ENCODE measurements at regions not wholly inside any gene's neighbourhood (a gene's known extent, or its start where the extent isn't known, plus 50 kb on each side); places are given as distances from the start of the nearest gene placed in this dataset.

GRCh38 chr7:123360631-123361030, 160.9 kb upstream of the SLC13A1 start:
- no peak overlapping the region for H3K4me2 ChIP-seq (ENCODE audit: low read depth, low read length)
- H3K36me3 ChIP-seq (replicated peaks; ENCODE audit: insufficient read depth, low read length), result no peaks in the 10 kb centered on the region
- H3K27me3 ChIP-seq (replicated peaks; ENCODE audit: insufficient read depth, low read length), result no peaks in the 10 kb centered on the region
- H3K9me2 ChIP-seq (replicated peaks; ENCODE audit: insufficient read depth, low read length), result no peaks in the 10 kb centered on the region
- no peak for TF ChIP-seq EZH2phosphoT487 (IDR thresholded peaks at IDR 0.05; ENCODE audit: low read length)
- TF ChIP-seq EZH2 (optimal IDR thresholded peaks at IDR 0.05; ENCODE audit: low read depth, low read length), result no peak
- TF ChIP-seq, protein P1, sequence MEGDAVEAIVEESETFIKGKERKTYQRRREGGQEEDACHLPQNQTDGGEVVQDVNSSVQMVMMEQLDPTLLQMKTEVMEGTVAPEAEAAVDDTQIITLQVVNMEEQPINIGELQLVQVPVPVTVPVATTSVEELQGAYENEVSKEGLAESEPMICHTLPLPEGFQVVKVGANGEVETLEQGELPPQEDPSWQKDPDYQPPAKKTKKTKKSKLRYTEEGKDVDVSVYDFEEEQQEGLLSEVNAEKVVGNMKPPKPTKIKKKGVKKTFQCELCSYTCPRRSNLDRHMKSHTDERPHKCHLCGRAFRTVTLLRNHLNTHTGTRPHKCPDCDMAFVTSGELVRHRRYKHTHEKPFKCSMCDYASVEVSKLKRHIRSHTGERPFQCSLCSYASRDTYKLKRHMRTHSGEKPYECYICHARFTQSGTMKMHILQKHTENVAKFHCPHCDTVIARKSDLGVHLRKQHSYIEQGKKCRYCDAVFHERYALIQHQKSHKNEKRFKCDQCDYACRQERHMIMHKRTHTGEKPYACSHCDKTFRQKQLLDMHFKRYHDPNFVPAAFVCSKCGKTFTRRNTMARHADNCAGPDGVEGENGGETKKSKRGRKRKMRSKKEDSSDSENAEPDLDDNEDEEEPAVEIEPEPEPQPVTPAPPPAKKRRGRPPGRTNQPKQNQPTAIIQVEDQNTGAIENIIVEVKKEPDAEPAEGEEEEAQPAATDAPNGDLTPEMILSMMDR (IDR thresholded peaks at IDR 0.05; ENCODE audit: low read length), result no peak
- H3K27ac ChIP-seq (ENCODE audit: low read length), result no peak overlapping the region
- H3F3A ChIP-seq (ENCODE audit: insufficient read depth, low read length), result no peaks in the 10 kb centered on the region
- H3K4me3 ChIP-seq (ENCODE audit: low read length), result no peak overlapping the region
- no peaks in the 10 kb centered on the region for H3K79me2 ChIP-seq (ENCODE audit: low read length)
- H3K9me3 ChIP-seq (replicated peaks; ENCODE audit: insufficient read depth, low read length), result no peaks in the 10 kb centered on the region
- no peaks in the 10 kb centered on the region for H3K4me1 ChIP-seq (ENCODE audit: low read length)
- DNase-seq, result no peak
- H4K20me1 ChIP-seq (ENCODE audit: insufficient read depth, low read length), result no peaks in the 10 kb centered on the region
- H2AFZ ChIP-seq (ENCODE audit: low read length), result no peak overlapping the region
- no peak overlapping the region for H3K9ac ChIP-seq (ENCODE audit: low read length)

GRCh38 chr7:123355576-123356190, 155.9 kb upstream of the SLC13A1 start:
- H3K4me2 ChIP-seq (ENCODE audit: low read depth, low read length), result no peak overlapping the region
- DNase-seq, result no peak
- H4K20me1 ChIP-seq (ENCODE audit: insufficient read depth, low read length), result no peaks in the 10 kb centered on the region

GRCh38 chr7:123352973-123353372, 153.2 kb upstream of the SLC13A1 start:
- no peak overlapping the region for H3K27ac ChIP-seq (ENCODE audit: low read length)
- no peaks in the 10 kb centered on the region for H4K20me1 ChIP-seq (ENCODE audit: insufficient read depth, low read length)
- H3K27me3 ChIP-seq (replicated peaks; ENCODE audit: insufficient read depth, low read length), result no peaks in the 10 kb centered on the region

More at GRCh38 chr7:123355576-123356190, 155.9 kb upstream of the SLC13A1 start:
- no peaks in the 10 kb centered on the region for H3F3A ChIP-seq (ENCODE audit: insufficient read depth, low read length)
- no peak overlapping the region for H3K9ac ChIP-seq (ENCODE audit: low read length)
- H3K4me1 ChIP-seq (ENCODE audit: low read length), result no peaks in the 10 kb centered on the region
- H3K36me3 ChIP-seq (replicated peaks; ENCODE audit: insufficient read depth, low read length), result no peaks in the 10 kb centered on the region
- no peak overlapping the region for H2AFZ ChIP-seq (ENCODE audit: low read length)
- H3K9me2 ChIP-seq (replicated peaks; ENCODE audit: insufficient read depth, low read length), result no peaks in the 10 kb centered on the region
- no peak overlapping the region for H3K4me3 ChIP-seq (ENCODE audit: low read length)
- TF ChIP-seq, protein P1 (IDR thresholded peaks at IDR 0.05; ENCODE audit: low read length), result no peak
- no peak for TF ChIP-seq EZH2 (optimal IDR thresholded peaks at IDR 0.05; ENCODE audit: low read depth, low read length)
- no peak for TF ChIP-seq EZH2phosphoT487 (IDR thresholded peaks at IDR 0.05; ENCODE audit: low read length)
- H3K9me3 ChIP-seq (replicated peaks; ENCODE audit: insufficient read depth, low read length), result no peaks in the 10 kb centered on the region
- H3K27ac ChIP-seq (ENCODE audit: low read length), result no peak overlapping the region
- H3K79me2 ChIP-seq (ENCODE audit: low read length), result no peaks in the 10 kb centered on the region
- H3K27me3 ChIP-seq (replicated peaks; ENCODE audit: insufficient read depth, low read length), result no peaks in the 10 kb centered on the region

More at GRCh38 chr7:123352973-123353372, 153.2 kb upstream of the SLC13A1 start:
- no peaks in the 10 kb centered on the region for H3K9me3 ChIP-seq (replicated peaks; ENCODE audit: insufficient read depth, low read length)
- DNase-seq, result no peak
- no peaks in the 10 kb centered on the region for H3K79me2 ChIP-seq (ENCODE audit: low read length)
- no peaks in the 10 kb centered on the region for H3K4me1 ChIP-seq (ENCODE audit: low read length)
- no peaks in the 10 kb centered on the region for H3K36me3 ChIP-seq (replicated peaks; ENCODE audit: insufficient read depth, low read length)
- no peak overlapping the region for H2AFZ ChIP-seq (ENCODE audit: low read length)
- H3F3A ChIP-seq (ENCODE audit: insufficient read depth, low read length), result no peaks in the 10 kb centered on the region
- H3K4me3 ChIP-seq (ENCODE audit: low read length), result no peak overlapping the region
- no peak overlapping the region for H3K9ac ChIP-seq (ENCODE audit: low read length)
- TF ChIP-seq EZH2phosphoT487 (IDR thresholded peaks at IDR 0.05; ENCODE audit: low read length), result no peak
- no peak for TF ChIP-seq EZH2 (optimal IDR thresholded peaks at IDR 0.05; ENCODE audit: low read depth, low read length)
- TF ChIP-seq, protein P1 (IDR thresholded peaks at IDR 0.05; ENCODE audit: low read length), result no peak
- H3K9me2 ChIP-seq (replicated peaks; ENCODE audit: insufficient read depth, low read length), result no peaks in the 10 kb centered on the region
- no peak overlapping the region for H3K4me2 ChIP-seq (ENCODE audit: low read depth, low read length)

All from MM.1S (cell line).